OCI-LY1 (cell line): ENCODE measurements at regions not wholly inside any gene's neighbourhood (a gene's known extent, or its start where the extent isn't known, plus 50 kb on each side); places are given as distances from the start of the nearest gene placed in this dataset.

Experiments used
- CTCF ChIP-seq: fragments of 200-600 bp; sonication (generic), shearing (Covaris generic); IDR thresholded peaks from 2 replicates; pipeline ENCODE4 v1.5.1; 2017; ENCODE audit warnings: mild to moderate bottlenecking, antibody characterized with exemption, low read length, moderate library complexity, mixed read lengths
- EZH2 ChIP-seq: fragments of 200-600 bp; sonication (generic), shearing (Covaris generic); IDR thresholded peaks from 2 replicates; pipeline ENCODE4 v1.8.0; 2017; ENCODE audit warnings: borderline replicate concordance, mixed run types, mild to moderate bottlenecking, antibody characterized with exemption, low read length, moderate library complexity, mixed read lengths

GRCh38 chr3:115445559-115445958, 177.8 kb upstream of the GAP43 start:
- TF ChIP-seq CTCF (no peak), EZH2 (no peak)
